ENCODE measurements at regions not wholly inside any gene's neighbourhood (a gene's known extent, or its start where the extent isn't known, plus 50 kb on each side); places are given as distances from the start of the nearest gene placed in this dataset.

DNA sequence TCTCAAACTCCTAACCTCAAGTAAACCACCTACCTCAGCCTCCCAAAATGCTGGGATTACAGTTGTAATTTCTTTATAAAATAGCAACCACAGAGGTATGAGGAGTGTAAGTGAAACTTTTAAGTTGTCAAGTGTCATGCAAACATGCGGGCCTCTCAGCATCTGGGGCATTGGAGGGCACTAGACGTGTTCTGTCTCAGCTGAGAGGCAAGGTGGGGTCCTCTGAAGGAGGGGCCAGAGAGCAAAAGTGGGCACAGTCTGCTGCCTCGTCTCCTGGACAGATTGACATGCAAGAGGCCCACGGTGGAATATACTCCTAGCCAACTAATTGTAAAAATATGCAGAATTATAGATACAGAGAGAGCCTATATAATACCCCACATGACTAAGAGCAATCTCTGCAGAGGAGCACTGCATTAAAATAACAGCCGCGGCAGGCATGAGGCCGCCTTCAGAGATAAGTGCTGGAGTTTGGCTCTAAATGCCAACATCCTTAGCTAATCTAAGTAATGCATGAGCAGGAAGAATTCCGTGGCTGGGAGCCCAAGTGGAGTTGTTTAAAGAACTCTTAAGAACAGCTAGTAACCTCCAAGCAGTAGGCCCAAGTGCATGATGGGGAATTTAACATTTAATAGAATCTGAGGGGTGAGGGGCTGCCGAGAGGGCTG lies 87.8 kb upstream of the RNU6-1 start:
- H3K79me2 ChIP-seq (ENCODE audit: low read length): no peaks in the 10 kb centered on the region
- POLR2A ChIA-PET (ENCODE audit: unreplicated experiment): no interaction called here
- H3K9ac ChIP-seq (ENCODE audit: low read length): no peak overlapping the region
- H3K4me3 ChIP-seq (ENCODE audit: low read length): no peak overlapping the region
- 0 out of 2 replicates have a peak overlapping the region, but pooled peaks have one; percentile 40 for H2AFZ ChIP-seq (ENCODE audit: low read length)
- H3K36me3 ChIP-seq (ENCODE audit: low read depth, low read length): no peaks in the 10 kb centered on the region
- H3K9me2 ChIP-seq (replicated peaks; ENCODE audit: low read length): no peaks in the 10 kb centered on the region
- DNase-seq (peak; percentile 28), ATAC-seq (peak; percentile 51)
- no peaks in the 10 kb centered on the region for H3F3A ChIP-seq (ENCODE audit: low read length, unreplicated experiment)
- H3K27me3 ChIP-seq (ENCODE audit: low read length): no peaks in the 10 kb centered on the region
- no peak overlapping the region for H3K4me2 ChIP-seq (ENCODE audit: low read length)
- H3K27ac ChIP-seq (ENCODE audit: low read length): no peak overlapping the region
- H3K9me3 ChIP-seq (ENCODE audit: low read length): no peaks in the 10 kb centered on the region
- CTCF ChIA-PET: no interaction called here
- H3K4me1 ChIP-seq (ENCODE audit: insufficient read depth, low read length): no peaks in the 10 kb centered on the region
- intact Hi-C loops (cut with micrococcal nuclease): no loop called here
- H4K20me1 ChIP-seq (ENCODE audit: low read length): no peaks in the 10 kb centered on the region
- no TSS peak for BruUV-seq (replicated peaks)
- TF ChIP-seq EZH2 (IDR thresholded peaks at IDR 0.05; ENCODE audit: low read length, unreplicated experiment) (no peak), EZH2phosphoT487 (IDR thresholded peaks at IDR 0.05; ENCODE audit: borderline replicate concordance, low read length) (no peak)
- TF ChIP-seq, protein P1, sequence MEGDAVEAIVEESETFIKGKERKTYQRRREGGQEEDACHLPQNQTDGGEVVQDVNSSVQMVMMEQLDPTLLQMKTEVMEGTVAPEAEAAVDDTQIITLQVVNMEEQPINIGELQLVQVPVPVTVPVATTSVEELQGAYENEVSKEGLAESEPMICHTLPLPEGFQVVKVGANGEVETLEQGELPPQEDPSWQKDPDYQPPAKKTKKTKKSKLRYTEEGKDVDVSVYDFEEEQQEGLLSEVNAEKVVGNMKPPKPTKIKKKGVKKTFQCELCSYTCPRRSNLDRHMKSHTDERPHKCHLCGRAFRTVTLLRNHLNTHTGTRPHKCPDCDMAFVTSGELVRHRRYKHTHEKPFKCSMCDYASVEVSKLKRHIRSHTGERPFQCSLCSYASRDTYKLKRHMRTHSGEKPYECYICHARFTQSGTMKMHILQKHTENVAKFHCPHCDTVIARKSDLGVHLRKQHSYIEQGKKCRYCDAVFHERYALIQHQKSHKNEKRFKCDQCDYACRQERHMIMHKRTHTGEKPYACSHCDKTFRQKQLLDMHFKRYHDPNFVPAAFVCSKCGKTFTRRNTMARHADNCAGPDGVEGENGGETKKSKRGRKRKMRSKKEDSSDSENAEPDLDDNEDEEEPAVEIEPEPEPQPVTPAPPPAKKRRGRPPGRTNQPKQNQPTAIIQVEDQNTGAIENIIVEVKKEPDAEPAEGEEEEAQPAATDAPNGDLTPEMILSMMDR (conservative IDR thresholded peaks at IDR 0.05; ENCODE audit: low read depth, low read length): no peak

DNA sequence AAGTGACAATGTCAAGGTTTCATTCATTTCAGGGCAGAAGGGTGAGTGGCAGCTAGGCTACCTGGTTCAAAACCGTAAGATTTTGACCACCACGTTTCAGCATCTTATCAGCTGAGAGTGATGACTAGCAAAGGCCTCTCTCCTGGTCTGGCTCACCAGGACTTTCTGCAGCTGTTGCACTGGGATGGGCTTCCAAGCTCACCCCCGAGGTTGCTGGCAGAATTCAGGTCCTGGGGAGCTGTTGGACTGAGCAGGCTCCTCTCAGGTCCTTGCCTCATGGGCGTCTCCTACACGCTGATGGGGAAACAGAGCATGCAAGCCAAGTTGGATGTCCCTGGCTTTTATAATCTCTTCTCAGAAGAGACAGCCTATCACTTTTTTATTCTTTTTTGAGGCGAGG lies 88.8 kb upstream of the RNU6-1 start:
- Histone ChIP-seq H2AFZ (ENCODE audit: low read length) (no peak overlapping the region), H3K4me2 (ENCODE audit: low read length) (no peak overlapping the region), H3K9ac (ENCODE audit: low read length) (no peak overlapping the region), H3K79me2 (ENCODE audit: low read length) (no peaks in the 10 kb centered on the region), H3K27ac (ENCODE audit: low read length) (no peak overlapping the region), H3K4me3 (ENCODE audit: low read length) (no peak overlapping the region), H3K9me2 (replicated peaks; ENCODE audit: low read length) (no peaks in the 10 kb centered on the region), H4K20me1 (ENCODE audit: low read length) (no peaks in the 10 kb centered on the region), H3K4me1 (ENCODE audit: insufficient read depth, low read length) (no peaks in the 10 kb centered on the region), H3K36me3 (ENCODE audit: low read depth, low read length) (no peaks in the 10 kb centered on the region), H3F3A (ENCODE audit: low read length, unreplicated experiment) (no peaks in the 10 kb centered on the region), H3K9me3 (ENCODE audit: low read length) (no peaks in the 10 kb centered on the region), H3K27me3 (ENCODE audit: low read length) (no peaks in the 10 kb centered on the region)
- no peak for ATAC-seq
- intact Hi-C loops (cut with micrococcal nuclease): no loop called here
- DNase-seq: no peak
- ChIA-PET POLR2A (ENCODE audit: unreplicated experiment) (no interaction called here), CTCF (no interaction called here)
- TF ChIP-seq EZH2phosphoT487 (IDR thresholded peaks at IDR 0.05; ENCODE audit: borderline replicate concordance, low read length) (no peak), EZH2 (IDR thresholded peaks at IDR 0.05; ENCODE audit: low read length, unreplicated experiment) (no peak)
- TF ChIP-seq, protein P1 (conservative IDR thresholded peaks at IDR 0.05; ENCODE audit: low read depth, low read length): no peak
- no TSS peak for BruUV-seq (replicated peaks)

DNA sequence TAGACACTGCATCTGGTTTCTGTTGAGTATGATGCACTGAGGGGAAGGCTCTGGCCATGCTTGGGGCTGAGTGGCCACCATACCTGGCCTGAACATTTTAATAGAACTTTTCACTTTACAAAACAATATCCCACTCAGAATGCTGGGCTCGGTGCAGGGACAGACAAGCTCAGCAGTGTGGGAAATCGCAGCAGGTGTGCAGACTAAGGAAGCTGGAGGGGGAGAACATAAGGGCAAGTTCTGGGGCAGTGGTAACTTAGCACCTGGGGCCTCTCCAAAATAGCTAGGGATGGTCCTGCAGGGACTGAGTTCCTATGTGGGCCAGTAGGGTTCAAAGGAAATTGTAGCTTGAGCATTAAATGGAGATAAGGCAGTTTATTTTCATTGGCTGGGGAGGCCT lies 90.9 kb upstream of the RNU6-1 start:
- no peak for DNase-seq

More for the DNA sequence above, 90.9 kb upstream of the RNU6-1 start:
- POLR2A ChIA-PET (ENCODE audit: unreplicated experiment): no interaction called here
- CTCF ChIA-PET: no interaction called here
- no peak overlapping the region for H3K9ac ChIP-seq (ENCODE audit: low read length)
- H3K4me2 ChIP-seq (ENCODE audit: low read length): no peak overlapping the region
- no TSS peak for BruUV-seq (replicated peaks)
- H3K27ac ChIP-seq (ENCODE audit: low read length): no peak overlapping the region
- TF ChIP-seq, protein P1 (conservative IDR thresholded peaks at IDR 0.05; ENCODE audit: low read depth, low read length): no peak
- TF ChIP-seq EZH2 (IDR thresholded peaks at IDR 0.05; ENCODE audit: low read length, unreplicated experiment): no peak
- TF ChIP-seq EZH2phosphoT487 (IDR thresholded peaks at IDR 0.05; ENCODE audit: borderline replicate concordance, low read length): no peak
- no peaks in the 10 kb centered on the region for H3K9me3 ChIP-seq (ENCODE audit: low read length)
- intact Hi-C loops (cut with micrococcal nuclease): no loop called here
- H3F3A ChIP-seq (ENCODE audit: low read length, unreplicated experiment): no peaks in the 10 kb centered on the region
- no peaks in the 10 kb centered on the region for H3K27me3 ChIP-seq (ENCODE audit: low read length)
- no peaks in the 10 kb centered on the region for H3K79me2 ChIP-seq (ENCODE audit: low read length)
- no peaks in the 10 kb centered on the region for H4K20me1 ChIP-seq (ENCODE audit: low read length)
- H3K4me3 ChIP-seq (ENCODE audit: low read length): no peak overlapping the region
- no peaks in the 10 kb centered on the region for H3K4me1 ChIP-seq (ENCODE audit: insufficient read depth, low read length)
- no peak for ATAC-seq
- H3K36me3 ChIP-seq (ENCODE audit: low read depth, low read length): no peaks in the 10 kb centered on the region
- no peaks in the 10 kb centered on the region for H3K9me2 ChIP-seq (replicated peaks; ENCODE audit: low read length)
- H2AFZ ChIP-seq (ENCODE audit: low read length): no peak overlapping the region
